Mucosa of stomach (tissue), 1 donor: ENCODE measurements at regions not wholly inside any gene's neighbourhood (a gene's known extent, or its start where the extent isn't known, plus 50 kb on each side); places are given as distances from the start of the nearest gene placed in this dataset.
"Not testable (repeated sequence)": the region's sequence is repeated elsewhere in the genome, so short reads cannot be mapped to it uniquely, and the experiment has no call there.

ENCODE experiments used
- H3K27me3 ChIP-seq: one replicate; pipeline ENCODE4 v1.7.0; 2013; ENCODE audit warnings: mild to moderate bottlenecking, low read length; ENCODE audit not compliant: control insufficient read depth, insufficient read depth
- H3K36me3 ChIP-seq: one replicate; pipeline ENCODE4 v1.7.0; 2013; ENCODE audit warnings: low read length; ENCODE audit not compliant: control insufficient read depth, insufficient read depth
- H3K4me1 ChIP-seq: one replicate; pipeline ENCODE4 v1.7.0; 2013; ENCODE audit warnings: mild to moderate bottlenecking, low read length; ENCODE audit not compliant: control insufficient read depth, insufficient read depth
- H3K4me3 ChIP-seq: one replicate; pipeline ENCODE4 v1.7.0; 2013; ENCODE audit warnings: low read length
- H3K9ac ChIP-seq: one replicate; pipeline ENCODE4 v1.7.0; 2013; ENCODE audit warnings: mild to moderate bottlenecking, low read length, moderate library complexity
- H3K9me3 ChIP-seq: one replicate; pipeline ENCODE4 v1.7.0; 2013; ENCODE audit warnings: mild to moderate bottlenecking, low read length, moderate library complexity; ENCODE audit not compliant: control insufficient read depth
- donor health status: Pancreatic carcinoma.

DNA sequence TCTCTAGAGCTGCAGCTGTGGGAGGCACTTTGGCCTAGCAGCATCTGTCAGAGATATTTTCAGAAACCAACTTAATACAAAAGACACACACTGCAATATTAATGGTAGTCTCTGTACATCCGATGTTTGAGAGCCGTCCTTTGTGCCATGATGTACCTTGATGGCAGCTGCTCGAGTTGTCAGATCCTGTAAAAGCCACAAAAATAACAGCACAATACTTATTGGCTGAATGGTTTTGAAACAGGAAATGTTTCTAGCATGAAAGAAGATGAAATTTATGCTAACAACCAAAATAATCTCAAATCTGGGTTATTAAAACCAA lies 445.5 kb upstream of the TBL1XR1 start:
- peaks cover 8% of the 10 kb centered on the region for H3K4me1 ChIP-seq
- no peak overlapping the region for H3K9ac ChIP-seq
- H3K9me3 ChIP-seq, result no peaks in the 10 kb centered on the region
- H3K36me3 ChIP-seq, result no peaks in the 10 kb centered on the region
- H3K27me3 ChIP-seq, result no peaks in the 10 kb centered on the region
- no peak overlapping the region for H3K4me3 ChIP-seq

DNA sequence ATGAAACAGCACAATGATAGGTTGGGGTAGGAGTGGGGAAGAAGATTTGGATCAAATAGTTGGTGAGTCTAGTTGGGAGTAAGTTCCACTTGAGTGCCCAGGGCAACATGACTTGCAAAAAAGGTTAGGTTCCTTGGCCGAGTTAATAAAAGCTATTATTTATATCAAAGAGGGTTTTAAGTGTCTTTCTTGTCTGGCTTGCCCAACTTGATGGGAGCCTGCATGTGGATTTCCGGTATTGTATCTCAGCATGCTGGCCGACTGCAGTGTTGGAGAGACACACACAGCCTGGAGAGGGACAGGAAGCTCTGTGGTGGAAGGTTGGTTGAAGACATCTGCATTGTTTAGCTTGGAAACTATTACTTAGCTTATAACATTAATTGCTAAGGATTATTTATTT lies 449.5 kb upstream of the TBL1XR1 start:
- no peaks in the 10 kb centered on the region for H3K27me3 ChIP-seq
- H3K9ac ChIP-seq, result no peak overlapping the region
- H3K36me3 ChIP-seq, result no peaks in the 10 kb centered on the region
- no peak overlapping the region for H3K4me3 ChIP-seq
- H3K9me3 ChIP-seq, result no peaks in the 10 kb centered on the region
- H3K4me1 ChIP-seq, result no peaks in the 10 kb centered on the region

GRCh38 chr3:177647341-177647740 lies 450.1 kb upstream of the TBL1XR1 start:
- no peak overlapping the region for H3K4me3 ChIP-seq
- no peaks in the 10 kb centered on the region for H3K9me3 ChIP-seq
- H3K36me3 ChIP-seq, result no peaks in the 10 kb centered on the region
- H3K27me3 ChIP-seq, result no peaks in the 10 kb centered on the region
- no peak overlapping the region for H3K9ac ChIP-seq
- H3K4me1 ChIP-seq, result no peaks in the 10 kb centered on the region

GRCh38 chr3:177647876-177648275 lies 450.6 kb upstream of the TBL1XR1 start:
- Histone ChIP-seq H3K4me3 (no peak overlapping the region), H3K4me1 (no peaks in the 10 kb centered on the region), H3K9ac (no peak overlapping the region), H3K27me3 (no peaks in the 10 kb centered on the region), H3K9me3 (no peaks in the 10 kb centered on the region), H3K36me3 (no peaks in the 10 kb centered on the region)

DNA sequence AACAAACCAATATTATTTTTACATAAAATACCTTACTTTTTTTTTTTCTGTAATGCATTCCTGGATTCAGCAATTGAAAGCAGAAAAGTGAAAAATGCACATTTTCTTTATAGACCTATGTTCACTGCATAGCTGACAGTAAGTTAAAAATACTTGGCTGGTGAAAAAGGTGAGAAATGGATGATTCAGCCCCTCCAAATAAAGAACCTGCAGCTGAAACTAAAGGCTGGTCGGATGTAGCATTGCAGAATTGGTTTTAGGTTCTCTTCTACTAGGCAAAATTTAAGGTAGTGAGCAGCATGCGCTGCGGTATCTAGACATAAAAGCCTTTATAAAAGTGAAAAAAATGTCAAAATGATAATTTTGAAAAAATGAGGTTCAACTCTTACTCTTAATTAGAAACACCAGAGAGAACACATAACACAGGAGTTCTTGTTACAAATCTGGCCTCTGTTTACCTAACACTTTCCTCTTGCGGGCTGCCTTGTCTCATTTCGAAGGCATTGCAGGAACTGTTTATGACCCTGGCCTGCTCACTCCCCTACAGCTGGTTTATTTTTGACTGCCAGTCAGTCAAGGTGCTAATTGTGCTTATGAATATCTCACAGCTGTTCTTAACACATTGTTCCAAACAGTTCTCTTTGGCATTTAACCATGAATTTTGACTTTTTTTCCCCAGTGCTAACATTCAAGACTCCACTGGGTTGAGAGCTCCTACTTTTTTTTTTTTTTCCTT lies 455.4 kb upstream of the TBL1XR1 start:
- Histone ChIP-seq H3K9ac (no peak overlapping the region), H3K27me3 (no peaks in the 10 kb centered on the region), H3K4me1 (no peaks in the 10 kb centered on the region), H3K36me3 (no peaks in the 10 kb centered on the region), H3K4me3 (no peak overlapping the region), H3K9me3 (no peaks in the 10 kb centered on the region)

GRCh38 chr3:177657243-177657642 lies 460.0 kb upstream of the TBL1XR1 start:
- H3K4me3 ChIP-seq, result no peak overlapping the region
- H3K9me3 ChIP-seq, result no peaks in the 10 kb centered on the region
- no peaks in the 10 kb centered on the region for H3K36me3 ChIP-seq
- no peak overlapping the region for H3K9ac ChIP-seq
- no peaks in the 10 kb centered on the region for H3K27me3 ChIP-seq
- no peaks in the 10 kb centered on the region for H3K4me1 ChIP-seq

DNA sequence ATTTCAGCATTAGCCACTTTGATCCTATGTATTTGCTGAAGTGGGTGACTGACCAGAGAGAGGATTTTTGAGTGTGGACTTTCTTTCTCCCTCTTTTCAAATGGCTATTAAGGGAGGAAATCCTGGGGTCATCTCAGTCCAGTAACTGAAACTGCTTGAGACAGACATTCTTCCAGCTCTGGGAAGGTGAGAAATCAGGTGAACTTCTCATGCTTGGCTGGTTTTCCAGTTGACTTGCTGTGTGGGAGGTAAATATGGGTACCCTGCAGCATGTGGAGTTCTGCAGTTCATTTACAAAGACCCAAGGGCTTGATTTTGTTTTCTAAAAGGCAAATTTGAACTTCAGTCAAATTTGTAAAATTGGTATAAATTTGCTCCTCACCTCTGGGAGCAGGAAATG lies 461.1 kb upstream of the TBL1XR1 start:
- Histone ChIP-seq H3K4me1 (no peaks in the 10 kb centered on the region), H3K27me3 (no peaks in the 10 kb centered on the region), H3K36me3 (no peaks in the 10 kb centered on the region), H3K9me3 (no peaks in the 10 kb centered on the region), H3K4me3 (no peak overlapping the region), H3K9ac (no peak overlapping the region)

GRCh38 chr3:177664380-177665103 lies 467.3 kb upstream of the TBL1XR1 start:
- H3K36me3 ChIP-seq, H3K4me3 ChIP-seq, H3K27me3 ChIP-seq, H3K9me3 ChIP-seq, H3K9ac ChIP-seq, H3K4me1 ChIP-seq: not testable (repeated sequence)

- Histone ChIP-seq H3K4me3 (no peak overlapping the region), H3K27me3 (no peaks in the 10 kb centered on the region), H3K4me1 (no peaks in the 10 kb centered on the region), H3K36me3 (no peaks in the 10 kb centered on the region), H3K9me3 (no peaks in the 10 kb centered on the region), H3K9ac (no peak overlapping the region)
Measured at GRCh38 chr3:177665122-177665808, 468.0 kb upstream of the TBL1XR1 start.

GRCh38 chr3:177672252-177672911 lies 475.1 kb upstream of the TBL1XR1 start:
- H3K27me3 ChIP-seq, result no peaks in the 10 kb centered on the region
- no peak overlapping the region for H3K9ac ChIP-seq
- H3K36me3 ChIP-seq, result no peaks in the 10 kb centered on the region
- H3K9me3 ChIP-seq, result no peaks in the 10 kb centered on the region
- H3K4me1 ChIP-seq, result peaks cover 16% of the 10 kb centered on the region
- H3K4me3 ChIP-seq, result no peak overlapping the region

GRCh38 chr3:177673112-177673914 lies 476.0 kb upstream of the TBL1XR1 start:
- Histone ChIP-seq H3K4me1 (peaks cover 16% of the 10 kb centered on the region), H3K9me3 (no peaks in the 10 kb centered on the region), H3K9ac (no peak overlapping the region), H3K4me3 (no peak overlapping the region), H3K27me3 (no peaks in the 10 kb centered on the region), H3K36me3 (no peaks in the 10 kb centered on the region)
